OCI-LY1 (cell line): ENCODE measurements at regions not wholly inside any gene's neighbourhood (a gene's known extent, or its start where the extent isn't known, plus 50 kb on each side); places are given as distances from the start of the nearest gene placed in this dataset.

ENCODE experiments used
- EZH2 ChIP-seq: fragments of 200-600 bp; sonication (generic), shearing (Covaris generic); IDR thresholded peaks from 2 replicates; pipeline ENCODE4 v1.8.0; 2017; ENCODE audit warnings: borderline replicate concordance, mixed run types, mild to moderate bottlenecking, antibody characterized with exemption, low read length, moderate library complexity, mixed read lengths
- TF ChIP-seq, protein P1 (sequence below): fragments of 200-600 bp; sonication (generic), shearing (Covaris generic); IDR thresholded peaks from 2 replicates; pipeline ENCODE4 v1.5.1; 2017; ENCODE audit warnings: mild to moderate bottlenecking, antibody characterized with exemption, low read length, moderate library complexity, mixed read lengths

DNA sequence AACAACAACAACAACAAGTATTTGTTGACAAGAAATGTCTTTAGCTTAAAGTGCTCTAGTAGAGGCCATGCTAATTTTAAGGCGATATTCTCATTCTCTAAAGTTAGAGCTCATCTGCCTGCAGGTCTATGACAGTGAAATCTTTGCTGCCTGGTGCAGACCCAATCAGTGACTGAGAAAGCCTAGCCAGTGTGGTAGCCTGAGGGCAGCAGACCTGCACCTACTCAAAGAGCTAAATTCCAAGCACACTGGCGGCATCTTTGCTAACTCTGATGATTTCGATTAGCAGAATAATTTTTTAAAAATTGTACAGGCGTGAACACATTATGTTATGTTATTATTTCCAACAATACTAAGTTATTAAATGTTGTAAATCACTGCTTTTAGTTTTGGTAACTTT is 228.8 kb upstream of the RGMA start:
- TF ChIP-seq, protein P1, sequence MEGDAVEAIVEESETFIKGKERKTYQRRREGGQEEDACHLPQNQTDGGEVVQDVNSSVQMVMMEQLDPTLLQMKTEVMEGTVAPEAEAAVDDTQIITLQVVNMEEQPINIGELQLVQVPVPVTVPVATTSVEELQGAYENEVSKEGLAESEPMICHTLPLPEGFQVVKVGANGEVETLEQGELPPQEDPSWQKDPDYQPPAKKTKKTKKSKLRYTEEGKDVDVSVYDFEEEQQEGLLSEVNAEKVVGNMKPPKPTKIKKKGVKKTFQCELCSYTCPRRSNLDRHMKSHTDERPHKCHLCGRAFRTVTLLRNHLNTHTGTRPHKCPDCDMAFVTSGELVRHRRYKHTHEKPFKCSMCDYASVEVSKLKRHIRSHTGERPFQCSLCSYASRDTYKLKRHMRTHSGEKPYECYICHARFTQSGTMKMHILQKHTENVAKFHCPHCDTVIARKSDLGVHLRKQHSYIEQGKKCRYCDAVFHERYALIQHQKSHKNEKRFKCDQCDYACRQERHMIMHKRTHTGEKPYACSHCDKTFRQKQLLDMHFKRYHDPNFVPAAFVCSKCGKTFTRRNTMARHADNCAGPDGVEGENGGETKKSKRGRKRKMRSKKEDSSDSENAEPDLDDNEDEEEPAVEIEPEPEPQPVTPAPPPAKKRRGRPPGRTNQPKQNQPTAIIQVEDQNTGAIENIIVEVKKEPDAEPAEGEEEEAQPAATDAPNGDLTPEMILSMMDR, result no peak
- no peak for TF ChIP-seq EZH2
